ENCODE measurements at regions not wholly inside any gene's neighbourhood (a gene's known extent, or its start where the extent isn't known, plus 50 kb on each side); places are given as distances from the start of the nearest gene placed in this dataset.

DNA sequence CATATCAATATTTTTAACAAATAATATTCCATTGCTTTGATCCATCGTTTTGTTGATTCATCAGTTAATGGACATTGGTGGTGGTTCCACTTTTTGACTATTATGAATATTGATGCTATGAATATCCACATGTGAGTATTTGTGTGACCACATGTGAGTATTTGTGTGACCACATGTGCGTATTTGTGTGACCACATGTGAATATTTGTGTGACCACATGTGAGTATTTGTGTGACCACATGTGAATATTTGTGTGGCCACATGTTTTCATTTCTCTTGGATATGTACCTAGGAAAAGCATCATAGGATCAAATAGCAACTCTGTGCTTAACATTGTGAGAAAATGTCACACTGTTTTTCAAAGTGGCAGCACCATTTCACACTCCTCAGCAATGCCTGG lies 433.6 kb upstream of the FRG1 start:
- TF ChIP-seq, protein P1, sequence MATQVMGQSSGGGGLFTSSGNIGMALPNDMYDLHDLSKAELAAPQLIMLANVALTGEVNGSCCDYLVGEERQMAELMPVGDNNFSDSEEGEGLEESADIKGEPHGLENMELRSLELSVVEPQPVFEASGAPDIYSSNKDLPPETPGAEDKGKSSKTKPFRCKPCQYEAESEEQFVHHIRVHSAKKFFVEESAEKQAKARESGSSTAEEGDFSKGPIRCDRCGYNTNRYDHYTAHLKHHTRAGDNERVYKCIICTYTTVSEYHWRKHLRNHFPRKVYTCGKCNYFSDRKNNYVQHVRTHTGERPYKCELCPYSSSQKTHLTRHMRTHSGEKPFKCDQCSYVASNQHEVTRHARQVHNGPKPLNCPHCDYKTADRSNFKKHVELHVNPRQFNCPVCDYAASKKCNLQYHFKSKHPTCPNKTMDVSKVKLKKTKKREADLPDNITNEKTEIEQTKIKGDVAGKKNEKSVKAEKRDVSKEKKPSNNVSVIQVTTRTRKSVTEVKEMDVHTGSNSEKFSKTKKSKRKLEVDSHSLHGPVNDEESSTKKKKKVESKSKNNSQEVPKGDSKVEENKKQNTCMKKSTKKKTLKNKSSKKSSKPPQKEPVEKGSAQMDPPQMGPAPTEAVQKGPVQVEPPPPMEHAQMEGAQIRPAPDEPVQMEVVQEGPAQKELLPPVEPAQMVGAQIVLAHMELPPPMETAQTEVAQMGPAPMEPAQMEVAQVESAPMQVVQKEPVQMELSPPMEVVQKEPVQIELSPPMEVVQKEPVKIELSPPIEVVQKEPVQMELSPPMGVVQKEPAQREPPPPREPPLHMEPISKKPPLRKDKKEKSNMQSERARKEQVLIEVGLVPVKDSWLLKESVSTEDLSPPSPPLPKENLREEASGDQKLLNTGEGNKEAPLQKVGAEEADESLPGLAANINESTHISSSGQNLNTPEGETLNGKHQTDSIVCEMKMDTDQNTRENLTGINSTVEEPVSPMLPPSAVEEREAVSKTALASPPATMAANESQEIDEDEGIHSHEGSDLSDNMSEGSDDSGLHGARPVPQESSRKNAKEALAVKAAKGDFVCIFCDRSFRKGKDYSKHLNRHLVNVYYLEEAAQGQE (IDR thresholded peaks at IDR 0.05; ENCODE audit: insufficient read depth in 1 of 2, low read depth in 2 of 2, low read length in 1 of 2) = no peak
- TF ChIP-seq, protein P2, sequence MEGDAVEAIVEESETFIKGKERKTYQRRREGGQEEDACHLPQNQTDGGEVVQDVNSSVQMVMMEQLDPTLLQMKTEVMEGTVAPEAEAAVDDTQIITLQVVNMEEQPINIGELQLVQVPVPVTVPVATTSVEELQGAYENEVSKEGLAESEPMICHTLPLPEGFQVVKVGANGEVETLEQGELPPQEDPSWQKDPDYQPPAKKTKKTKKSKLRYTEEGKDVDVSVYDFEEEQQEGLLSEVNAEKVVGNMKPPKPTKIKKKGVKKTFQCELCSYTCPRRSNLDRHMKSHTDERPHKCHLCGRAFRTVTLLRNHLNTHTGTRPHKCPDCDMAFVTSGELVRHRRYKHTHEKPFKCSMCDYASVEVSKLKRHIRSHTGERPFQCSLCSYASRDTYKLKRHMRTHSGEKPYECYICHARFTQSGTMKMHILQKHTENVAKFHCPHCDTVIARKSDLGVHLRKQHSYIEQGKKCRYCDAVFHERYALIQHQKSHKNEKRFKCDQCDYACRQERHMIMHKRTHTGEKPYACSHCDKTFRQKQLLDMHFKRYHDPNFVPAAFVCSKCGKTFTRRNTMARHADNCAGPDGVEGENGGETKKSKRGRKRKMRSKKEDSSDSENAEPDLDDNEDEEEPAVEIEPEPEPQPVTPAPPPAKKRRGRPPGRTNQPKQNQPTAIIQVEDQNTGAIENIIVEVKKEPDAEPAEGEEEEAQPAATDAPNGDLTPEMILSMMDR (IDR thresholded peaks at IDR 0.05) = no peak
